ENCODE measurements at regions not wholly inside any gene's neighbourhood (a gene's known extent, or its start where the extent isn't known, plus 50 kb on each side); places are given as distances from the start of the nearest gene placed in this dataset.
"Not testable (repeated sequence)": the region's sequence is repeated elsewhere in the genome, so short reads cannot be mapped to it uniquely, and the experiment has no call there.

DNA sequence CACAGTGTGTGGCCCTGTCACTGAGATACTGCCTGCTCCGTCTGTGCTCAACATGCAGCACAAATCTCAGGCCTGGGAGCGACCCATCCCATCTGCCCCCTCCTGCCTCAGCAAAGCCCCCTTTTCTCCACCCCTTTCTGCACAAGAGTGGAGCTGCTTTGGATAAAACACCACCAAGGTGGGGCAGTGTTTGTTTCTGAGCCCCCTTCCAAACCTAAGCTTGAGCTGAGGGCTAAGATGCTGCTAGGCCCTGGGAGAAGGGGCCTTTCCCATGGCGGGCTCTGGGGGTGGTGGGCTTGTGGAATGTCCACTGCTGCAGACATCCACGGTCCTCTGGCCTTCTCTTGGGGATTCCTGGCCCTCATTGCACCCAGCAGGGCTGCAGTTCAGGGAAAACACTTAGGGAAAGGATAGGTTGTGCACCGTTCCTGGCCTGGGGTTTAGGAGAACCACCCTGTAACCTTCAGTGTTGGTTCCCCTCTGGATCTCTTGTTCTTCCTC is 594.1 kb downstream of the TBC1D22A start:
- FAIRE-seq: no peak

DNA sequence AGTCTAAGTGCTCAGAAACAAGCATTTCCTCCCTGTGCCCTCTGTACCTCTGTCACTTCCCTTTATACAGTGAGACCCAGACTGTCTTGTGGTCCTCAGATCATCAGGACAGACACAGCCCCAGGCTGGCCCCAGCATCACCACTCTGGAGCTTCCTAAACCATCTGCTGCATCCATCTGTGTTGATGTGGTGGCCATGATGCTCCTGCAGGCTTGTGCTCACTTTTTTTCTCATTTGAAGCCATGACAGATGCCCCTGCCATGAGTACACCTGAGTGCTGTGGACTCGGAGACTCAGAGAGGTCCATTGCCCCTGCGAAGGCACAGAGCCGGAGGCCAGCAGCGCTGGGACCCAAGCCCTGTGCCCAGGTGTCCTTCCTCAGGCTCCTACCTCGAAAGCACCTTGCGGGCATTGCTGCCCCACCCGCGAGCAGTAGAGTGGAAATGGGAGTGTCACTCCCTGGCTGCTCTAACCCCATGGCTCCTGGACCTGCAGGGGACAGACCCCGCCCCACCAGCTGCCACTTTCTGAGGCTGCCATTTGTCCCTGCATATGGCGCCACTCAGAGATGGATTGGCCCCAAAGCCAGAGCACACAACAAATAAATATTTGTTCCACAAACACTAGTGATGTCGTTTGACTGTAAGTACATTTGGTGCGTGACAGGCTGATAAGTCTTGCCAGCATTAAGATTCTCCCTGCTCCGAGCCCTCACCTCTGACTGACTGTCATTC is 593.5 kb downstream of the TBC1D22A start:
- no peak for FAIRE-seq

DNA sequence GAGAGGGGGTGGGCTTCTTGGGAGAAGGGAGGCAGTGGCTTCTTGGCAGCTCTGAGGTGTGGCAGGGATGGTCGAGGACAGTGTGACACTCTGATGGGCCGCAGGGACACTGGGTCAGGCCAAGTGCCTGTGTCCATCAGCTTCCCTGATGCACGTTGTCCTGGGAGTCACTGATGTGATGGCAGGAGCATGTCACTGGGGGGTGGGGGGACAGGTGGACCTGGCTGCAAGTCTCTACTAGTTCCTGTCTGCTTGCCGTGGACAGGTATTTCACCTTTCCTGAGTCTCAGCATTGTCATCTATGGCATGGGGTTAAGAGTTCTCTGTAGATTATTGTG is 592.9 kb downstream of the TBC1D22A start:
- FAIRE-seq: no peak

DNA sequence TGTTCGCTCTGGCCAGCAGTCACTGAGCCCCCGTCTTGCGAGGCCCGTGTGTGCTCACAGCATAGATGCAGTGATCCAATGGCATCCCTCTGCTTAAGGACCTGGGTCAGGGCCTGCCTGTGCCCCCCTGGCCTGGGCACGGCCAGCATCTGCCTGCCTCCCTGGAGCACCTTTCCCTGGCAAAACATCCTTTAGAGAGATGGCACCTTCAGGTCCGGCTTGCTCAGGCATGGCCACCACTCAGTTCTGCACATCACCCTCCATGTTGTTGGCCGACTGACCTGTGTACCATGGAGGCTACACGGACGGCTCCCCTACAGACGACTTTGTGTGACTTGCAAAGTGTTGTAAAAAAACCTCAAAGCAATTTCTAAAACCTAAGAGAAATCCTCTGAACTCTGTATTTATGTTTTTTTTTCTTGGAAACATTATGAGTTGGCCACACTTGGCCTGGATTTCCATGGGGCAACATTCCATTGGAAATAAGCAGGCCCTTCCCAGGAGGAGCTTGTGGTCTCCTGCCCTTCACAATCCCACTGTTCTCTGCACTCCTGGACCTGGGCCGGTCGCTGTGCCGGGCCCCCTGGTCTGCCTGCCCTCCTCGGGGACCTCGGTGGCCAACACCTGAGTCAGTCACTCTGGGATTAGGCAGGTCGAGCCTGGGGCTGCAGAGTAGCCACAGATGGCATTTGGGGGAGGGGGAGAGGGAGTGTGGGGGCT is 592.4 kb downstream of the TBC1D22A start:
- no peak for FAIRE-seq

DNA sequence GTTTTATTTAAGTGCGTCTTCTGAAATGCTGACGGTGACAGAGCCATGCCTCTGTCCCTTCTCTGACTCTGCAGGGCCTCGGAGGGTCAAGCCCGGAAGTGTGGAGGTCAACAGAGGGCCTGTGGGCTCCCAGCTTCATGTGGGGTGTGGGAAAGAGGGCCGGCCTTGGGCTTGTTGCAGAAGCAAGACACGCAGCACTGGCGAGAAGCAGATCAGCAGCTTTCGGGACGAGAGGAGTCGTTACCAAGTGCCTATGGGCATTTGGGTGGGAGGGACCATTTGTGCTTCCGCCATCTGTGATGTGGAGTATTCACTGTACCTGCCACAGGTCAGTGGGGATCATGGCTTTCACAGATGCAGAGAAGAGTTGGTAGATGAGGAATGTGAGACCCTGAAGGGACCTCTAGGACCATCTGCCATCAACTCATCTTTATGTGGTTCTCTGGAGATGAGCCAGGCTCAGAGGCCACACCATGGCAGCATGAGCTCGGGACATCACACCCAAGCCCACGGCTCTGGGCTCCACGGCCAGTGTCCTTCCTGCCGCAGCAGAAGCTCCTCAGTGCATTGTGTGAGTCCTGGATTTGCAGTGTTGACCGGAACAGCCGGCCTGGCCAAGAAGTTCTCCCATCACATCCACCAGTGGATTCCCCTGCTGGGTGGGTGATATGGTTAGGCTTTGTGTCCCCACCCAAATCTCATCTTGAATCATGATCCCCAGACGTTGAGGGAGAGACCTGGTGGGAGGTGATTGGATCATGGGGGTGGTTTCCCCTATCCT is 590.7 kb downstream of the TBC1D22A start:
- no peak for FAIRE-seq

DNA sequence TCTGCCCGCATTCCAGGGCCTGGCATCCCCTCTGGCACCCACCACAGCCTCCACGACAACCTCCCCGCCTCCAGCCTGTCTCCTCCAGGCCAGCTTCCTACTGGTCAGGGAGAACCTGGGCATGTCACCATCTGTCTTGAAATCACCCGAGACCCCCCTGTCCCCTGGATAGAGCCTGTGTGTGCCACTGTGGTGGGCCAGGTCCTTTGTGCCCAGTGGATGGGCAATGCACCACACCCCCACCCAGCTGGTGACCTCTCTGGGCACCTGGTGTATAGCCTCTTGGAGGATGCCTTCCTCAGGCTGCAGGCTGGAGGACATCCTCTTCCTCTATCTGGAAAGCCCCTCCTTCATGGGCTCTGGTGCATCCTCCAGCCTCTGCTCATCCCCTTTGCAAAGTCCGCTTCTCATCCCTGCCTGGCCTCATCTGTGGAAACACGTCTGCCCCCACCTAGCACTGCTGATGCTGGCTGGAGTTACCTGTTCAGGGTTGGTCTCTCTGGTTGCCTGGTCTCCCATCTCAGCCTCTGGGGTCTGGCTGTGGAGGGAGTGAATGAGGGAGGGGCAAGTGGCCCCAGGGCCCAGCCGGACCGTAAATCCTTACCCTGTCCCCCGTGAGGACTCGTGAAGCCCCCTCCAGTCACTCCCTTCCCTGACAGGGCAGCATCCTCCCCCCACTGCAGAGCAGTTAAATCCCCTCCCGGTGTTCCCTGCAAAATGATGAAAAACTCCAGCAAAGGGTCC is 589.6 kb downstream of the TBC1D22A start:
- no peak for FAIRE-seq

DNA sequence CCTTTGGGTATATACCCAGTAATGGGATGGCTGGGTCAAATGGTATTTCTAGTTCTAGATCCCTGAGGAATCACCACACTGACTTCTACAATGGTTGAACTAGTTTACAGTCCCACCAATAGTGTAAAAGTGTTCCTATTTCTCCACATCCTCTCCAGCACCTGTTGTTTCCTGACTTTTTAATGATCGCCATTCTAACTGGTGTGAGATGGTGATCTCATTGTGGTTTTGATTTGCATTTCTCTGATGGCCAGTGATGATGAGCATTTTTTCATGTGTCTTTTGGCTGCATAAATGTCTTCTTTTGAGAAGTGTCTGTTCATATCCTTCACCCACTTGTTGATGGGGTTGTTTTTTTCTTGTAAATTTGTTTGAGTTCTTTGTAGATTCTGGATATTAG is 583.8 kb downstream of the TBC1D22A start:
- FAIRE-seq: not testable (repeated sequence)

DNA sequence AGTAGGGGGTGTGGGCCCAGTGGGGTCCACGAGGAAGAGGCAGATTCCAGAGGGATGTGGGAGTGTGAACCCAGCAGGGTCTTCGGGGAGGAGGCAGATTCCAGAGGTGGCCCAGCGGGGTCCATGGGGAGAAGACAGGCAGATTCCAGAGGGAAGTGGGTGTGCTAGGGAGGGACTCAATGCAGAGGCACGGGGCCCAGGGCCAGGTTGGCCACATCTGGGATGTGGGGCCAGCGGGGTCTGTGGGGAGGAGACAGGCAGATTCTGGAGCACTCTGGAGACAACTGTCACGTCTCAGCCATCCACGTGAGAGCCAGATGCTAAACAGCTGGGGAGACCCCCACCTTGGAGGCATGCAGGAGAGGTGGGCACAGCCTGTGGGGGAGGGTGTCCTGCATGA is 582.6 kb downstream of the TBC1D22A start:
- no peak for FAIRE-seq

DNA sequence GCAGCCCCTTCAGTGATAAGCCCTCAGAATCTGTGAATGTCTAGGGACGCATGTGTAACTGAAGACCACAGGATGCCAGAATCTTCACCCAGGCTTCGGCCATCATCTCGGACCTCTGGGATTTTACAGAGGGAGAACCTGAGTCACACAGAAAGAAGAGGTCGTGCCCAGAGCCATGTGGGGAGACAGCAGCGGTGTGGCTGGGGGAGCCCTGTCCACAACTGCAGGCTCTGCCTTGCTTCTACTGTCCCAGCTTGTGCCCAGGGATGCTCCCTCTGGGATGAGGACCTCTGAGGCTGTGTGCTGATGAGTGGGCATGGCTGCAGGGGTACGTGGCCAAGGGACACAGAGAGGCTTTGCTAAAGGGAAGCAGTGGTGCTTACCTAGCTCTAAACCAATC is 582.0 kb downstream of the TBC1D22A start:
- no peak for FAIRE-seq

DNA sequence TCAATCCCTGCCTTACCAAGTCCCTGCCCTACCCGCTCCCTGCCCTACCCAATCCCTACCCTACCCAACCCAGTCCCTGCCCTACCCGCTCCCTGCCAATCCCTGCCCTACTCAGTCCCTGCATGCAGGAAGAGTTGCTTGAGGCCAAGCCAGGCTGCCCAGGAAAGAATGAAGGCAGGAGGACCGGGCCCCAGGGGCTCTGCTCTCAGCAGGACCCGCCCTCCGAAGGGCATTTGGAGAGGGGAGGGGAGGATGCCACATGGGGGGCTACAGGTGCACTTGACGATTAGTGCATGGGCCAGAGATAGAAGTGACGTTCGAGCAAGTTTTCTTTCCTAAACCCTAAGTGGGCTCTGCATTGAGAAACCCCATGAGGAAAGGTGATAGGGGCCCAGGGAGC is 581.2 kb downstream of the TBC1D22A start:
- FAIRE-seq: no peak

DNA sequence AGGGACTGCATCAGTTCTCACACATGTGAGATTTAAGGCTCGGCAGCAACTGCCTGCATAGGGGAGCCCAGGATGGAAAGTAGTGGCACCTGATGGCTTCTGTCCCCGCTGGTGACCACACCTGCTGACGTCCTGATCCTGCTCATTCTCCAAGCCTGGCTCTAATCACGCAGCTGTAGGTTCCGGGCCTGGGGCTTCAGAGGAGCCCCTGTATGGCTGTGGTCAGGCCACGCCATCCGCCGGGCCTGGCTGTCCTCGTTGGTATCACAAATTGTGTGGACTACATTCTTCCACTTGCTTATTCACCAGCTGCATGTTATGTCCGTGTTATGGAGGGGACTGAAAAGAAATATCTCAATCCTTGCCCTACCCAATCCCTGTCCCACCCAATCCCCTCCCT is 580.0 kb downstream of the TBC1D22A start:
- FAIRE-seq: no peak

DNA sequence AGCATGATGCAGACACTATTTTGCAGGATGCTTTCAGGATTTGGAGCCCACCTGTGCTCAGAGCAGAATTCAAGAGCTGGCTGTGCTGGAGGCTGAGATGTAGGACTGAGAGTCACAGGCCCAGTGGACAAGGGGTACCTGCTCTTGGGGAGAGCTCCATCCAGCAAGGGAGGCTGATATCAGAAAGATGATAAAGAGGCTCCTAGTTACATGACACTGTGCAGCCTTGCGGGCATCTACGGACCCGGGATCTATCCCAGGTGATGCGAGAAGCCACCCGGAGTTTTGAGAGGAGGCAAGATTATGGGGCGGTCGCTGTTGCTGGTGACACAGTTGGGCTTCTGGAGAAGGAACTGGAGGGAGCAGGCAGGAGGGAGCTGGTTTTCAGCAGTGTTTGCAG is 579.0 kb downstream of the TBC1D22A start:
- FAIRE-seq: no peak

DNA sequence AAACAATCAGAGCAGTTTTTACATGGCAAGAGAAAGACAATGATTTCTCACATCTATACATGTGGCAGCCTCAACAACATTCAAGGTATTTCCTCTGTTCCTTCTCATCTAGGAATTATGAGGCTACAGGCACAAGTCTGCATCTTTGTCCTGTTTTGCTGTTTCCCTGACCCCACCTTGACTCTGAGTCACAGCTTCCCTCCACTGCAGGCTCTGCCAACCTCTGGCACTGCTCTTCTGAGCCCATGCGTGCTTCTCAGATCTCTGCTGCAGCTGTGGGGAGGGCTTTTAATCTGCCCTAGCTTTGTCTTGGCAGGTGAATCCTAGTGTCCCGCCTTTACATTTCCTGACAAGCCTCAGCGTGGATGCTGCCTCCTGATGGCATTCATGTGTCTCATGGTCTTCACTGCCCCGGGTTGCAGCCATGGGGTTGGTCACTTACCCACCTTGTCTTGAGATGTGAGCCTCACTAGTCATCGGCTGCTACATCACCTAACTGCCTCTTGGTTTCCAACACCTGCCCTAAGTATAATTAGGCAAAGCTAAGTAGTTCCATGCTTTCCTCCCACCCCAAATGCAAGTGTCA is 578.5 kb downstream of the TBC1D22A start:
- FAIRE-seq: no peak

DNA sequence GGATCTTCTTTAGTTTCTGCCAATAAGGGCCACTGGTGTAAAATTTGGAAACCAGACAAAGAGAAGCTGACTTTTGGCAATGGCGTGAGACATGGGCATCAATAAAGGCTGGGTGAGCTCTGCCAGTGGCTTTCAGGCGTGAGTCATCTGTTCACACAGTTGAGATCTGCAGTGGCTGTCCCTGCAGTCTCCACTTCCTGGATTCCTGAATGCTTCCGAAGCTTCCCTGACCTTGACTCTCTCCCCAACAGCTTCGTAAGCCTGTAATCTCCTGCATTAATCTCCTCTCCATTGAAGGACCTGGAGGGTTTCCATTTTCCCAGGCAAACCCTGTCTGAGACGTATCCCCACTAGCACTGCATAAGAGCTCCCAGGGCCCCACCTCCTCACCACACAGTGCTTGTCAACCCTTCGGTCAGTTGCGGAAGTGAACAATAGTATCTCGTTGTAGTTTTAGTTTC is 574.7 kb downstream of the TBC1D22A start:
- no peak for FAIRE-seq

DNA sequence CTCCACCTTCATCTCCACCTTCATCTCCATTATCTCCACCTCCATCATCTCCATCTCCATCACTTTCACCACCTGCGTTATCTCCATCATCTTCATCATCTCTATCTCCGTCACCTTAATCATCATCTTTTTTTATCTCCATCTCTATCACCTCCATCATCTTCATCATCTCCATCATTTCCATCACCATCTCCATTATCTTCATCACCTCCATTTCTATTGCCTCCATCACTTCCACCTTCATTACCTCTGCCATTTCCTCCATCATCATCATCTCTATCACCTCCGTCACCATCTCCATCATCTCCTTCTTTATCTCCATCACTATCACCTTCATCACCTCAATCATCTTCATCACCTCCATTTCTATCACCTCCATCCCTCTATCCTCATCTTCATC is 573.5 kb downstream of the TBC1D22A start:
- no peak for FAIRE-seq

DNA sequence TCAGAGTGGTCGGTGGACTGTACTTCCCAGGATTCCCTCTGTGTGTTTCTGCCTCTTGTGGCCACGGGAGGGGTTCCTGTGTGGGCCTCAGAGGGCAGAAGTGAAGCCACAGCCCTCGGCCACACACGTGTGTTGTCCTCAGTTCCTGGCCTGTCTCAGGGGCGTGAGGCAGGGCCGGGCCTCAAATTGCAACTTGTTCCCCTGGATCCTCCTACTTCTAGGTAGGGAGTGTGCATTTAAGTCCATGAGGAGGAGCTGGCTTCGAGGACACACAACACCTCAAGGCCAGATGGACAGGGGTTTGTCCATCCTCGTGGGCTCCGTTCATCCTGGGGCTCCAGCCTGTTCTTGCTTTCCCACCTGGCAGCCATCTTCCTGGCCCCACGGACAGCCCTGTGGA is 573.0 kb downstream of the TBC1D22A start:
- FAIRE-seq: no peak

DNA sequence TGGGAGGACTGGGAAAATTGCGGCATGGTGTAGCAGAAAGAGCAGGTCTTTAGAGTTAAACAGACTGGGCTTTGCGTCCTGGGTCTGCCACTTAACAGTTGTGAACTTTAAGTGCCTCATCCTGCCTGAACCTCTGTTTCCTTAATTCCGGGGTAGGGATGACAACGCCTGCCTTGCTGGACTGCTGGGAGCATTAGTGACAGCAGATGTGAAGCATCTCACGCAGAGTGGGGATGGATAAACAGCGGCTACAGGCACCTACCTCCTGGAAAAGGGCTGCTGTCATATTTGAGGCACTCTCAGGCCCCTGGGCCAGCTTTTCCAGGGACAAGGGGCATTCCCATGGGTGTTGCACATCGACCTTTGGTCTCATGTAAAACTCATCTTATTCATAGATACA is 572.2 kb downstream of the TBC1D22A start:
- no peak for FAIRE-seq

DNA sequence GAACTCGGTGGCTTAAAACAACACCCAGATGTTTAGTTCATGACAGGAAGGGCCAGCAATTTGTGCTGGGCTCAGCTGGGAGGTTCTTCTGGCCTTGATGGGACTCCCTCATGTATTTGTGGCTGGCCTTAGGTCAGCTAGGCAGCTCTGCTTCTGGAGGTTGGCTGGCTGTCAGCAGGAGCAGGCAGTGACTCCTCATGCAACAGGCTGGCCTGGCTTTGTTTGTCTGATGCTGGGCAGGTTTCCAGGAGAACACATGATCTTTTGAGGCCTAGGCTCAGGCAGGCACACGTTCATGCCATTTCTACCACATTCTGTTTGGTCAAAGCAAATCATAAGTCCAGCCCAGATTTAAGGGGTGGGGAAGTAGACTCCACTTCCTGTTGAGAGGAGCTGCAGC is 571.2 kb downstream of the TBC1D22A start:
- FAIRE-seq: no peak

DNA sequence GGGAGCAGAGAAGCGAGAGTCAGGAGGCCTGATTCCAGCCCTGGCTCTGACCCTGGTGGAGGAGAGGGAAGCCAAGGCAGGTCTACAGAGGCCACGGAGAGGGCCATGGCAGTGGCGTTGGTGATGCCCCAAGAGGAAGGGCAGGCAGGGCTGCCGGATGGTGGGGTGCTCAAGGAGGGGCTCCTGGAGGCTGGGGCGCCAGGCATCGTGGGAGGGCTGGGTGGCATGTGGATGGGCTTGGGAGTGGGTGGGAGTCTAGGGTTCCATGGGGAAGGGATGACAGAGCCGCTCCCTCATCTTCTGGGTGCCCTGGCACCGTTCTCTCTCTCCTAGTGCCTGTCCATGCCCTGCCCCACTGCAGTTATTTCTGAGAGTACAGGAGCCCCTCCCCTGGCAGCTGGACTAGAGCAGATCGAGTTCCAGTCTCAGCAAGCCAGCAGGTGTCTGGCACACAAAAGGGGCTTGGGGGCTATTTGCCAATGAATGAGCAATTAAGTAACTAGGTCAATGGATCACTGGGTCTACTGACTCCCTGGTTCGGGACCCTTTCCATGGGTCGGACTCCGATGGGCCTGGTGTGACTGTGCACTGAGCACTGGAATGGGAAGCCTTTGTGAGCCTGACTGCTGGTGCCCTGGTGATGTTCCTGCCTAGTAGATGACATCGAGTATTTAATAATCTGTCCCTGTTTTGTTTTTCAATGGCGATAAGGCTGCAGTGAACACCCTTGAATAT is 570.0 kb downstream of the TBC1D22A start:
- FAIRE-seq: no peak

DNA sequence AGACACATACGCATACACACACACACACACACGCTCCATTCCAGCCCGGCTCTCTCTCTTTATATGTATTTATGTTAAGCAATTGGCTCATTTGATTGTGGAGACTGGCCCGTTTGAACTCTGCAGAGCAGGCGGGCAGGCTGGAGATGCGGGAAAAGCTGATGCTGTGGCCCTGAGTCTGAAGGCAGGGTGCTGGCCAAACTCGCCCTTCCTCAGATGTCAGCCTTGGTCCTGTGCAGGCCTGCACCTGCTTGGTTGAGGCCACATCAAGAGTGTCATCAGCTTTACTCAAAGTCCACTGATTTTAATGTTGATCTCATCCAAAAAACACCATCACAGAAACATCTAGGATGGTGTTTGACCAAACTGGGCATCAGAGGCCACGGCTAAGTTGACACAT is 569.3 kb downstream of the TBC1D22A start:
- no peak for FAIRE-seq

DNA sequence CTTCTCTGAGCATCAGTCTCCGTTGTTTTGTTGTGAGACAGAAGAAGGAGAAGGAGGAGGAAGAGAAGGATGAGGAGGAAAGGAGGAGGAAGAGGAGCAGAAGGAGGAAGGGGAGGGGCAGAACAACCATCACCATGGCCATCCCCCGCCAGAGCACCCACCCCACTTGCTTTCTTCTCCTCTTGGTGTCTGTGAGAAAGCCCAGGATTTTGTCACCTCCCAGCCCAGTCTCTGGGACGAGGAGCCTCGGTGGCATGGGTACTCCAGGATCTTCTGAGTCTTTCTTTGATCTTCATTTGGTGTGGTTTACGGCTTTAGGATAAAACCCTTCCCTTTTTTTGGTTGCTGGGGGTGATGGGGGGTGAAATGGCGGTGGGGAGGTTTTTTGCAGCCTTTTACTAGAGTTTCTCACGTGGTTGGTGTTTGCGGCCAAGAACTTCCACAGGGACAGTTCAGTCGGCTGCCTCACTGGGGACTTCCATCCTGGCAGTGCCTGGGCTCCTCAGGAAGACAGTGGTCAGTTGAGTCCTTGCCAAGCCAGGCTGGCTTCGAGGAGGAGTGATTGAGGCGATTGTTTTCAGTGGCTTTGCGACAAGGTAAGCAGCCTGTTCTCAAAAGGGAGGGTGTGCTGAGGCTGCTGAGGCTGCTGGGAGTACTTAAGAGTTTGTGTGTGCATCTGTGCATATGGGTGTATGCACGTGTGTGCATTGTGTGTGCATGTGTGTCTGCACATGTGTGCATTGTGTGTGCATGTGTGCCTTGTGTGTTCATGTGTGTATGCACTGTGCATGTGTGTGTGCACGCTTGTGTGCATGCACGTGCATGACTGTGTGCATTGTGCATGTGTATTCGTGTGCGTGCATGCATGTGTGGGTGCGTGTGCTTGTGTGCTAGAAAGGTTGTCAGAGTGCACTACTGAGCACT is 567.5 kb downstream of the TBC1D22A start:
- FAIRE-seq: no peak
